ENCODE measurements at regions not wholly inside any gene's neighbourhood (a gene's known extent, or its start where the extent isn't known, plus 50 kb on each side); places are given as distances from the start of the nearest gene placed in this dataset.
A peak's percentile ranks its signal among the peaks of the same experiment; 100 is the strongest.

GRCh38 chr5:143554918-143555477 is 151.5 kb upstream of the NR3C1 start:
- no peak for DNase-seq

- DNase-seq = no peak
Observed at GRCh38 chr5:143554187-143554717, 150.8 kb upstream of the NR3C1 start.

- DNase-seq = no peak
Observed at GRCh38 chr5:143552680-143553079, 149.2 kb upstream of the NR3C1 start.

GRCh38 chr5:143551820-143552251 is 148.3 kb upstream of the NR3C1 start:
- peak; percentile 44 for DNase-seq

GRCh38 chr5:143550986-143551630 is 147.6 kb upstream of the NR3C1 start:
- DNase-seq = no peak

GRCh38 chr5:143547342-143547741 is 143.9 kb upstream of the NR3C1 start:
- no peak for DNase-seq

- no peak for DNase-seq
Observed at GRCh38 chr5:143546394-143546793, 142.9 kb upstream of the NR3C1 start.

GRCh38 chr5:143544606-143545005 is 141.1 kb upstream of the NR3C1 start:
- no peak for DNase-seq

GRCh38 chr5:143543358-143544255 is 140.1 kb upstream of the NR3C1 start:
- DNase-seq = no peak

GRCh38 chr5:143542798-143543144 is 139.3 kb upstream of the NR3C1 start:
- no peak for DNase-seq

- no peak for DNase-seq
Observed at GRCh38 chr5:143541943-143542797, 138.7 kb upstream of the NR3C1 start.

- no peak for DNase-seq
Observed at GRCh38 chr5:143539742-143540141, 136.3 kb upstream of the NR3C1 start.

- no peak for DNase-seq
Observed at GRCh38 chr5:143537056-143537455, 133.6 kb upstream of the NR3C1 start.

- DNase-seq = no peak
Observed at GRCh38 chr5:143536364-143536763, 132.9 kb upstream of the NR3C1 start.

- DNase-seq = no peak
Observed at GRCh38 chr5:143534761-143535154, 131.3 kb upstream of the NR3C1 start.

- no peak for DNase-seq
Observed at GRCh38 chr5:143533978-143534760, 130.7 kb upstream of the NR3C1 start.

GRCh38 chr5:143533475-143533874 is 130.0 kb upstream of the NR3C1 start:
- DNase-seq = no peak

- no peak for DNase-seq
Observed at GRCh38 chr5:143527808-143528207, 124.3 kb upstream of the NR3C1 start.

- DNase-seq = no peak
Observed at GRCh38 chr5:143525176-143525575, 121.7 kb upstream of the NR3C1 start.

- DNase-seq = no peak
Observed at GRCh38 chr5:143524338-143524945, 121.0 kb upstream of the NR3C1 start.

GRCh38 chr5:143521846-143522400 is 118.4 kb upstream of the NR3C1 start:
- DNase-seq = no peak

All from left hindlimb (tissue), 1 donor.